Activated CD4-positive, alpha-beta T cell treated with anti-CD3 and anti-CD28 coated beads for 36 hours (primary cell): ENCODE measurements at regions not wholly inside any gene's neighbourhood (a gene's known extent, or its start where the extent isn't known, plus 50 kb on each side); places are given as distances from the start of the nearest gene placed in this dataset.

ENCODE experiments used
- ATAC-seq: fragments of 200-7000 bp; cut with Tn5 transposase; one replicate; pipeline ENCODE4 v1.10.0; 2021; ENCODE audit warnings: mild to moderate bottlenecking, moderate library complexity
- CTCF ChIA-PET: fragments of 350-600 bp; sonication (Branson Sonifier 250); formaldehyde crosslinking; loops from one replicate; lab custom pipeline; 2021; ENCODE audit warnings: antibody characterized with exemption; lab: Charles Lee
- POLR2A ChIA-PET: fragments of 350-600 bp; sonication (Branson Sonifier 250); formaldehyde crosslinking; loops from one replicate; lab custom pipeline; 2021; ENCODE audit warnings: antibody characterized with exemption, inconsistent platforms; lab: Charles Lee
- DNase-seq: peaks from one replicate; pipeline ENCODE4 v3.0.0-alpha.2; 2020
- H3K27ac Mint-ChIP-seq: one replicate; pipeline ENCODE4 v1.8.0; 2021; ENCODE audit warnings: mixed read lengths
- H3K27me3 Mint-ChIP-seq: one replicate; pipeline ENCODE4 v1.8.0; 2021; ENCODE audit warnings: mixed read lengths
- H3K36me3 Mint-ChIP-seq: one replicate; pipeline ENCODE4 v1.8.0; 2021; ENCODE audit warnings: low read depth, mixed read lengths
- H3K4me1 Mint-ChIP-seq: one replicate; pipeline ENCODE4 v1.8.0; 2021; ENCODE audit warnings: mixed read lengths
- H3K4me3 Mint-ChIP-seq: one replicate; pipeline ENCODE4 v1.8.0; 2021; ENCODE audit warnings: mild to moderate bottlenecking, moderate library complexity, mixed read lengths
- H3K9me3 Mint-ChIP-seq: one replicate; pipeline ENCODE4 v1.8.0; 2021; ENCODE audit warnings: low read depth, mixed read lengths
- intact Hi-C, 2 experiments: fragments of 100-400 bp; cut with DNase I in 1 of 2; cut with micrococcal nuclease in 1 of 2; formaldehyde crosslinking; loops; one replicate each; pipeline versions ENCODE4 v1.14.2 to v1.15.1; 2022 to 2024; cut with DNase I, micrococcal nuclease

DNA sequence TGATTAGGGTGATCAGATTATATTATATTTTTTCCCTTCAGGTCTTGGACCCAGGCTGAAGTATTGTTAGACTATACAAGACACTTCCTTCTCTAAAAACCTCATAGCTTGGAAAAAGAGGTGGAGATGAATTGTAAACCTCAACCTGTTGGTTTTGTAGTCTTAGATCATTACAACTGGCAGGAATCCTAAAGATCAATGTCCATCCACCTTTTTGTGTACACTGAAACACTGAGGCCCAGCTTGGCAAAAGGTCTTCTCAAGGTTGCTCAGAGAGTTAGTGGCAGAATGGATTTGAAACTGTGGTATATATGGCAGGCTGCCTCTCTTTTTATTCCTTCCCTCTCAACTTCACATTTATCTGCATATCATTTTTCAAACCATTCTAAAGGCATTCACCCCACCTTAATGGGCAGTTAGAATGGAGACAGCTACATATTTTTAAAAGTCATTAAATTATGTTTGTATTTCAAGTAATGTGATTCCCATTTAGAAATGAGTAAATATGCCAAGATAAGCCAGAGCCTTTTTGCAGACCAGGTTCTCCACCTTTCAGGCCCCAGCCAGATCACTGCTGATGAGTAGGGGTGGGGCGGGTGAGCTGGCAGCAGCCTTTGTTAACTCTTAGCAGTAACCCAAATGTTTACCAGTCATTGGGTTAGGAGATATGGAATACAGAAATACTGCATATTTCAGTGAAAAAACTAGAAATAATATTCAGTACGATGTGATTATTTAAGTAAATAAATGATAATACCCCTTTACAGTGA lies 243.2 kb upstream of the F9 start:
- Mint-ChIP-seq H3K27me3 (no peaks in the 10 kb centered on the region), H3K27ac (no peak overlapping the region), H3K4me3 (no peak overlapping the region), H3K4me1 (no peaks in the 10 kb centered on the region), H3K36me3 (no peaks in the 10 kb centered on the region), H3K9me3 (peaks cover 2% of the 10 kb centered on the region)
- ATAC-seq (no peak), DNase-seq (no peak)
- intact Hi-C loops = no loop called here
- ChIA-PET POLR2A (no interaction called here), CTCF (no interaction called here)

DNA sequence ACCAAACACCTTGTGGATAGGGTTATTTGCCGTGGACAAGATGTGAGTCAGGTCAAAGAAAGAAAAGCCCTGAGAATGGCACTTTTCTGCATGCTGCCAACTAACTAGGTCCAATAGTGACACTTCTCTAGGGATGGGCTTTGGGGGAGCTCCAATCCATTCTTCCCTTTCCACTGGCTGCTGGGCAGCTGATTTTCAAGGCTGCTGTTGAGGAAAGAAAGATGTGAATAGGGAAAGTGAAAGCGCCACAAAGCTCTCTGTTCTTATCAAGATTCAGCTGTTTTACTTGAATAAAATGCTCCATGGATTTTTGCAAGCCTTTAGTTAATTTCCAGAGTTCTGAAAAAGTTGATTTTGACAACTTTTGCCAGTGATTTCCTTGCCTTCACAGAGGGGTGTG lies 244.2 kb upstream of the F9 start:
- intact Hi-C loops = no loop called here

GRCh38 chrX:139267851-139268250 lies 262.7 kb upstream of the F9 start:
- Mint-ChIP-seq H3K36me3 (no peaks in the 10 kb centered on the region), H3K4me1 (no peaks in the 10 kb centered on the region), H3K9me3 (no peaks in the 10 kb centered on the region), H3K27me3 (no peaks in the 10 kb centered on the region), H3K27ac (no peak overlapping the region), H3K4me3 (no peak overlapping the region)
- intact Hi-C loops = no loop called here
- no peak for DNase-seq
- POLR2A ChIA-PET = no interaction called here
- ATAC-seq = no peak
- CTCF ChIA-PET = no interaction called here

More for the DNA sequence above, 244.2 kb upstream of the F9 start:
- H3K9me3 Mint-ChIP-seq = peaks cover 2% of the 10 kb centered on the region
- CTCF ChIA-PET = no interaction called here
- no peak overlapping the region for H3K27ac Mint-ChIP-seq
- DNase-seq (no peak), ATAC-seq (no peak)
- H3K36me3 Mint-ChIP-seq = no peaks in the 10 kb centered on the region
- no peak overlapping the region for H3K4me3 Mint-ChIP-seq
- no peaks in the 10 kb centered on the region for H3K4me1 Mint-ChIP-seq
- POLR2A ChIA-PET = no interaction called here
- no peaks in the 10 kb centered on the region for H3K27me3 Mint-ChIP-seq

- Mint-ChIP-seq H3K9me3 (peaks cover 2% of the 10 kb centered on the region), H3K4me3 (no peak overlapping the region), H3K4me1 (no peaks in the 10 kb centered on the region), H3K36me3 (no peaks in the 10 kb centered on the region), H3K27ac (no peak overlapping the region), H3K27me3 (no peaks in the 10 kb centered on the region)
- ChIA-PET POLR2A (no interaction called here), CTCF (no interaction called here)
- no peak for DNase-seq
- no peak for ATAC-seq
- intact Hi-C loops = no loop called here
These were observed 284.2 kb upstream of the F9 start for GRCh38 chrX:139246295-139246694.

DNA sequence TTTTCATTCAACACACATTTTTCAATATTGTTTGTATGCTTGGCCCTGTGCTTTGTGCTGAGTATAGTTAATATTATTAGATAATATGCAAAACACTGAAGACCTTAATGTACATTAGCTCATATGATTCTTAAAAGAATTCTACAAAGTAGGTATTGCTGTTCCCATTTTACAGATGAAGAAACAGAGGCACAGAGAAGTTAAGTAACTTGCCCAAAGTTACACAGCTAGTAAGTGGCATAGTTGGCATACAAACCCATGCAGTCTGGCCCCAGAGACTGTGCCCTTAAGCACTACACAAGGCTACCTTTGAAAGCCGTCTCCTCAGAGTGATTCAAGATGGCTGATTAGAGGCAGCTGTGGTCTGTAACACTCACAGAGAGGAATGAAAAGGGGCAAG lies 293.4 kb upstream of the F9 start:
- Mint-ChIP-seq H3K9me3 (no peaks in the 10 kb centered on the region), H3K36me3 (no peaks in the 10 kb centered on the region), H3K27ac (no peak overlapping the region), H3K4me1 (no peaks in the 10 kb centered on the region), H3K4me3 (no peak overlapping the region), H3K27me3 (no peaks in the 10 kb centered on the region)
- CTCF ChIA-PET = no interaction called here
- intact Hi-C loops = no loop called here
- no peak for DNase-seq
- POLR2A ChIA-PET = no interaction called here
- no peak for ATAC-seq

DNA sequence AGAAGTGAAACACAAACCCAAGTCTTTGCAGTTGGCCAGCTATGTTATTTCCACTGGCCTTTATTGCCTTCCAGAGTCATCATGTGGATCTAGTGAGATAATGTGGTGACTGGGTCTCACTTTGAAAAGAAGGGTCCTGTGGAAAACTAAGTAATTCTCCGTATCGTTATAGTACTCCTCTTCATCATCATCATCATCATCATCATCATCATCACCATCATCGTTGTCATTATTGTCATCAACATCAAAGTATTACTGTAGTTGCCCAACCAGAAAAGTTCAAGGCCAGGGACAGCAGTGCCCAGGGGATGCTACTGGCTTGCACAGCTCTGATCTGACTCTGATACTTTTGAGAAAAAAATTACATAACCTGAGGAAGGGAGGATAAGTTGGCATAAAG lies 295.6 kb upstream of the F9 start:
- Mint-ChIP-seq H3K4me1 (no peaks in the 10 kb centered on the region), H3K27me3 (no peaks in the 10 kb centered on the region), H3K4me3 (no peak overlapping the region), H3K36me3 (no peaks in the 10 kb centered on the region), H3K27ac (no peak overlapping the region), H3K9me3 (no peaks in the 10 kb centered on the region)
- intact Hi-C loops = no loop called here
- ChIA-PET POLR2A (no interaction called here), CTCF (no interaction called here)
- ATAC-seq = no peak
- no peak for DNase-seq

GRCh38 chrX:139224953-139225665 lies 305.4 kb upstream of the F9 start:
- intact Hi-C loops = no loop called here
- POLR2A ChIA-PET = no interaction called here
- H3K36me3 Mint-ChIP-seq = no peaks in the 10 kb centered on the region
- ATAC-seq = no peak
- no peak overlapping the region for H3K4me3 Mint-ChIP-seq
- H3K4me1 Mint-ChIP-seq = no peaks in the 10 kb centered on the region
- DNase-seq = no peak
- no peak overlapping the region for H3K27ac Mint-ChIP-seq
- CTCF ChIA-PET = interaction anchor here (0.9 kb wide), 1 partner anchor 10 kb away, joined by 3 read pairs; no protein-coding TSS in a partner anchor
- no peaks in the 10 kb centered on the region for H3K9me3 Mint-ChIP-seq
- H3K27me3 Mint-ChIP-seq = peaks cover 2% of the 10 kb centered on the region

DNA sequence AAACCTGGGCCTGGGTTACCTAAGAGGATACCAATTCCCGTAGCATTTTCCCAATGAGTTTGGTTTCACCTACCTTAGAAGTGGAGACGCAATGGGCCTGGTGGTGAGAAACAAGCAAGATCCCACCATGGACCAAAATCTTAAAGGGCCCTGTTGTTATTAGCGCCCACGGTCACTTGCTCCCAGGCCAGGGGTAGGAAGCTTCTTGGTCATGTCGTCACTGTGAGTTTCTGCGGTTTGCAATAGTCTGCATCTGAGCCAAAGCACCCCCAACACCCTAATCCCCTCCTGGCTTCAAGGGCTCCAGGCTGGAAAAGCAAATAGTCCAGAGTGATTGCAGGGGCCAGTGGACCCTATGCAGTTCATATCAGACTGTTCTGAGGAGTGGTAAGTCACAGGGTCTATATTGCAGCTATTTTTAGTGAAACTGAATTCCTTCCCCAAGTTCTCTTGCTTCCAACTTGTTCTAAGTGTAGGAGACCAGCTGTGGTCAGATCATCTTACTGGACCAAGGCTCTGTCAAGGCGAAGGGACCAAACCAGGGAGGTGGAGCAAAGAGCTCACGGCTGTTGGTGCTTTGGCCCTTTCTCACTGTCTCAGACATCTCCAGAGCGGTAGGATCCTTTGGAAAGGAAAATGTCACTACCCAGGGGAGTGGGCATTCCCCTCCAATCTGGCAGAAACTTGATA lies 307.9 kb upstream of the F9 start:
- H3K36me3 Mint-ChIP-seq = no peaks in the 10 kb centered on the region
- POLR2A ChIA-PET = no interaction called here
- H3K4me3 Mint-ChIP-seq = no peak overlapping the region
- H3K9me3 Mint-ChIP-seq = no peaks in the 10 kb centered on the region
- DNase-seq (no peak), ATAC-seq (no peak)
- peaks cover 2% of the 10 kb centered on the region for H3K27me3 Mint-ChIP-seq
- no peaks in the 10 kb centered on the region for H3K4me1 Mint-ChIP-seq
- intact Hi-C loops = no loop called here
- H3K27ac Mint-ChIP-seq = no peak overlapping the region
- CTCF ChIA-PET = no interaction called here

DNA sequence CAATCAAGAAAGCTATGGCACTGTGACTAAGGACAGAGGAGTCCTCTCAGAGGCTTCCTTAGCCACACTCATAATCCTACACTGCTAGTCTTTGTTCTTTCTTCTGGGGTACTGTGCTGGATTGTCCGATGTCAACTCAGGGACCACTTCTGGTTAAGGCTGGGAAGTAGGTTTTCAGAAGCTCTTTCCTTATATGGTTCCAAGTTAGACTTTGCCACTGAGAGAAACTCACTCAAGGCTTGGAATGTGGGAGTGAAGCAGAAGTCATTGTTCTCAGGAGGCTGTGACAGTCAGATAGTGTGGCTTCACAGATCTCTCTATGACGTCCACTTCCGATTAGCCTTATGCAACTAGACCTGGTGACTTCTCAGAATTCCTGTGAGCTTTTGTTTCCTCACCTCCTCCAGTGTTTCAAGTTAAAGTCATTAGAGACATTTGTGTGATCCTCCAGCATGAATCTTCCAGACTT lies 317.3 kb upstream of the F9 start:
- H3K27ac Mint-ChIP-seq = no peak overlapping the region
- CTCF ChIA-PET = interaction anchor here (1.2 kb wide), 1 partner anchor 397 kb away, joined by 3 read pairs; no protein-coding TSS in a partner anchor
- intact Hi-C loops = no loop called here
- ATAC-seq = no peak
- POLR2A ChIA-PET = no interaction called here
- H3K9me3 Mint-ChIP-seq = no peaks in the 10 kb centered on the region
- no peaks in the 10 kb centered on the region for H3K36me3 Mint-ChIP-seq
- DNase-seq = no peak
- H3K27me3 Mint-ChIP-seq = peaks cover 2% of the 10 kb centered on the region
- no peak overlapping the region for H3K4me3 Mint-ChIP-seq
- H3K4me1 Mint-ChIP-seq = no peaks in the 10 kb centered on the region

DNA sequence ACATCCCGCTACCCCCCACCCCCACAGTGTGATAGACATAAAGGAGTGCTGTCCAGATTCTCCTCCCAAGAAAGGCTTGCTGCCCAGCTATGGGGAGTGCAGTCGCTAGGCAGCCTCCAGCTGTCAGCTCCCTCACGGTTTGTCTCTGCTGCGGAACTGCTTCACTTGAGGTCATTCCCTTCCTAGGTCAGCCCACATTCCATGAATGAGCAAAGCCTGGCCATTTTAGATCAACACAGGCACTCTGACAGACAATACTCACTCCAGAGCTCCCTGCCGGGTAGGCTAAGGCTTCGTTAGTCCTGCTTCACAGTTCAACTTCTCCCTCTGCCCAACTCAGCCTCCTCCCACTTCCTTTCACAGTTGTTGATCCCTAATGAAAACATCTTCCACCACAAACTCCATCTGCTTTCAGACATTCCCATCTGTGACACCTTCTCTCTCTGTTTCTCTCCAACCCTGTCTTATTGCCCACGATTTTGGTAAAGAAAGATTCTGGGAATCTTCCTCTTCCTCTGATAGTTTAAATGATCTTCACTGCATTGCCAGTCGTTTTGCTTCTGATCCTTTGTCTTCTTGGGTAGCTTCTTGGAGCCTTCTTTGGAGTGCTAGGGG lies 318.9 kb upstream of the F9 start:
- no peaks in the 10 kb centered on the region for H3K36me3 Mint-ChIP-seq
- no peak overlapping the region for H3K27ac Mint-ChIP-seq
- no peak for DNase-seq
- CTCF ChIA-PET = no interaction called here
- H3K27me3 Mint-ChIP-seq = peaks cover 6% of the 10 kb centered on the region
- no peaks in the 10 kb centered on the region for H3K4me1 Mint-ChIP-seq
- intact Hi-C loops = no loop called here
- POLR2A ChIA-PET = no interaction called here
- ATAC-seq = no peak
- H3K9me3 Mint-ChIP-seq = no peaks in the 10 kb centered on the region
- no peak overlapping the region for H3K4me3 Mint-ChIP-seq

GRCh38 chrX:139209342-139209741 lies 321.2 kb upstream of the F9 start:
- intact Hi-C loops = no loop called here
- ChIA-PET POLR2A (no interaction called here), CTCF (no interaction called here)
- H3K27me3 Mint-ChIP-seq = peaks cover 14% of the 10 kb centered on the region
- no peak overlapping the region for H3K4me3 Mint-ChIP-seq
- no peak overlapping the region for H3K27ac Mint-ChIP-seq
- no peak for ATAC-seq
- no peaks in the 10 kb centered on the region for H3K9me3 Mint-ChIP-seq
- no peaks in the 10 kb centered on the region for H3K36me3 Mint-ChIP-seq
- DNase-seq = no peak
- H3K4me1 Mint-ChIP-seq = no peaks in the 10 kb centered on the region
